ENCODE measurements at regions not wholly inside any gene's neighbourhood (a gene's known extent, or its start where the extent isn't known, plus 50 kb on each side); places are given as distances from the start of the nearest gene placed in this dataset.

DNA sequence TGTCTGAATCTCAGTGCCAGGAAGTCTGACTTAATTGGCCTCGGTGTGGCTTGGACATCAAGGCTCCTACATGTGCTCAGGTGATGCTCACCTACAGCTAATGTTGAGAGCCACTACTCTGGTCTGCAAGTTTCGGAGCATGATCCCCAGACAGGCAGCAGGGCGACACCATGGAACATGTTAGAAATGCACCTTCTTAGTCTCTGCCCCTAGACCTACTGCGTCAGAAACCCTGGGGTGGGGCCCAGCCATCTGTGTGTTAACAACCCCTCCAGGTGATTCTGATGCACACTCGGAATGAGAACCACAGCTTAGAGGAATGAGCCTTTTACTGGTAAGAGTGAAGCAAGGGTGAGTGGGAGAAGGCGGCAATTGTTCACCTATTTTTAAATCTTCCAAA lies 86.9 kb upstream of the NABP1 start:
- TF ChIP-seq GATA2 (IDR thresholded peaks at IDR 0.05; ENCODE audit: low read depth, low read length) (no peak), GATA3 (IDR thresholded peaks at IDR 0.05; ENCODE audit: low read depth, low read length) (no peak)
